ENCODE measurements at regions not wholly inside any gene's neighbourhood (a gene's known extent, or its start where the extent isn't known, plus 50 kb on each side); places are given as distances from the start of the nearest gene placed in this dataset.

DNA sequence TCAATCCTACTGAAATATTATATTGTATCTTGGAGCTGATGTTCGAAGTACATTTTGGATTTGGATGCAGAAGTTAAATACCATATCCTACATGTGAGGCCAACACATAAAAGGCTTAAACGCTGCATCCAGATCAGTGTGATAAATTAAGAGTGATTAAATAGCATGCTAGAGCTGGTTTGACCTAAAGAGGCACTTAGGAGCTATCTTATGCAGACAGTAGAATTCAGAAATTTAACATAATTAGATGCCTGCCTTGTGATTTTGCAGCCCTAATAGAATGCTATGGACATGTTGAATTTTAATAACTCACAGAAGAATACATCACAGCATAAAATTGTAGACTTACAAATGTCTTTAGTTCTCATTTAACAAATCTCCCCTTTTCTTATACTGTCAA lies 501.2 kb upstream of the LINC00305 start:
- no peaks in the 10 kb centered on the region for H3K4me1 ChIP-seq (ENCODE audit: insufficient read depth, insufficient read length)
- TF ChIP-seq SUZ12 (IDR thresholded peaks at IDR 0.05; ENCODE audit: extremely low read depth, insufficient read depth, insufficient read length), result no peak
- no peak for TF ChIP-seq YY1 (IDR thresholded peaks at IDR 0.05; ENCODE audit: insufficient read depth, insufficient read length)
- TF ChIP-seq ZNF274 (IDR thresholded peaks at IDR 0.05; ENCODE audit: low read depth, low read length), result no peak
- no peaks in the 10 kb centered on the region for H3K27me3 ChIP-seq (ENCODE audit: insufficient read depth, insufficient read length)
- H3K9ac ChIP-seq (ENCODE audit: insufficient read length, low read depth), result no peak overlapping the region
- no peaks in the 10 kb centered on the region for H3K36me3 ChIP-seq (ENCODE audit: insufficient read depth, insufficient read length, low read length)
- H3K4me3 ChIP-seq (ENCODE audit: insufficient read length, low read depth), result no peak overlapping the region
- DNase-seq (ENCODE audit: low read depth, low spot score), result no peak
- peaks cover 8% of the 10 kb centered on the region; the same call in 1 of the 2 replicates for H3K9me3 ChIP-seq (ENCODE audit: insufficient read depth, low read length)

DNA sequence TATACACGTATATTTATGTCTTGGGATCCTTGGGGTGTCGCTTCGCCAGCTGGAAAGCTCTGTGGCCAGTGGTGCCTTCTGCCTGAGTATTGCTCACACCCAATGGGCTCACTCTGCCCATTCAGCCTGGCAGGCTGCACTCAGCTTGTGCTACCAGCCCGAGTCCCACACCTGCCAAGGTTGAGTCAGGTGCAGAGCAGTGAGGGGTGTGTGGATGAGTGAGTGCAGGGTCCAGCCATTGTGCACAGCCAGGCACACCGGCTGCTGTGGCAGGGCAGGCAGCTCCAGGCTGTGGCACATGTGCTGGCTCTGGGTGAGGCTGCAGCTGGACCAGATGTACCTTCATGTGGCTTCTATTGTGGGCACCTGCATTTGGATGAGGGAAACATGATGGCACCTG lies 496.9 kb upstream of the LINC00305 start:
- no peaks in the 10 kb centered on the region for H3K36me3 ChIP-seq (ENCODE audit: insufficient read depth, insufficient read length, low read length)
- no peak overlapping the region for H3K9ac ChIP-seq (ENCODE audit: insufficient read length, low read depth)
- DNase-seq (ENCODE audit: low read depth, low spot score), result no peak
- no peaks in the 10 kb centered on the region for H3K27me3 ChIP-seq (ENCODE audit: insufficient read depth, insufficient read length)
- peaks cover 8% of the 10 kb centered on the region; the same call in 1 of the 2 replicates for H3K9me3 ChIP-seq (ENCODE audit: insufficient read depth, low read length)
- TF ChIP-seq ZNF274 (IDR thresholded peaks at IDR 0.05; ENCODE audit: low read depth, low read length) (no peak), YY1 (IDR thresholded peaks at IDR 0.05; ENCODE audit: insufficient read depth, insufficient read length) (no peak), SUZ12 (IDR thresholded peaks at IDR 0.05; ENCODE audit: extremely low read depth, insufficient read depth, insufficient read length) (no peak)
- H3K4me1 ChIP-seq (ENCODE audit: insufficient read depth, insufficient read length), result no peaks in the 10 kb centered on the region
- no peak overlapping the region for H3K4me3 ChIP-seq (ENCODE audit: insufficient read length, low read depth)

DNA sequence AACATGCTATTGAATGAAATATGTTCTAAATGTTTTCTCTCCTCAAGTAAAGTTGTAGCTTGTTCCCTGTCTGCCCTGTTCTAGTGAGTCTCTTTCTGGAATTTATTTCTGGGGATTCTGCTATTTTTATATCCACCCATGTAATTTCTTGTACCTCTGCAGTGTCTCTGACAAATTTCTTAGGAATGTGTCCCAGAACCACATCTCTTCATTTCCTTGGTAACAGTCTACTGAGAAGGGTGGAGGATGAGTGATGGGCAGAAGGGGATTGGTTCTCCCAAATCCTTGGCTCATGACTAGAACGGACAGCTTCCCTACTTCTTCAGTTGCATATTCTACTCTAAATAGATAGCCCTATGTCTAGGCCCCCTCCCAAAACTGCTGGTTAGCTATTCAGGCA lies 490.6 kb upstream of the LINC00305 start:
- no peak overlapping the region for H3K9ac ChIP-seq (ENCODE audit: insufficient read length, low read depth)
- no peaks in the 10 kb centered on the region for H3K9me3 ChIP-seq (ENCODE audit: insufficient read depth, low read length)
- H3K4me1 ChIP-seq (ENCODE audit: insufficient read depth, insufficient read length), result no peaks in the 10 kb centered on the region
- TF ChIP-seq SUZ12 (IDR thresholded peaks at IDR 0.05; ENCODE audit: extremely low read depth, insufficient read depth, insufficient read length) (no peak), YY1 (IDR thresholded peaks at IDR 0.05; ENCODE audit: insufficient read depth, insufficient read length) (no peak), ZNF274 (IDR thresholded peaks at IDR 0.05; ENCODE audit: low read depth, low read length) (no peak)
- H3K4me3 ChIP-seq (ENCODE audit: insufficient read length, low read depth), result no peak overlapping the region
- no peak for DNase-seq (ENCODE audit: low read depth, low spot score)
- no peaks in the 10 kb centered on the region for H3K27me3 ChIP-seq (ENCODE audit: insufficient read depth, insufficient read length)
- H3K36me3 ChIP-seq (ENCODE audit: insufficient read depth, insufficient read length, low read length), result no peaks in the 10 kb centered on the region

DNA sequence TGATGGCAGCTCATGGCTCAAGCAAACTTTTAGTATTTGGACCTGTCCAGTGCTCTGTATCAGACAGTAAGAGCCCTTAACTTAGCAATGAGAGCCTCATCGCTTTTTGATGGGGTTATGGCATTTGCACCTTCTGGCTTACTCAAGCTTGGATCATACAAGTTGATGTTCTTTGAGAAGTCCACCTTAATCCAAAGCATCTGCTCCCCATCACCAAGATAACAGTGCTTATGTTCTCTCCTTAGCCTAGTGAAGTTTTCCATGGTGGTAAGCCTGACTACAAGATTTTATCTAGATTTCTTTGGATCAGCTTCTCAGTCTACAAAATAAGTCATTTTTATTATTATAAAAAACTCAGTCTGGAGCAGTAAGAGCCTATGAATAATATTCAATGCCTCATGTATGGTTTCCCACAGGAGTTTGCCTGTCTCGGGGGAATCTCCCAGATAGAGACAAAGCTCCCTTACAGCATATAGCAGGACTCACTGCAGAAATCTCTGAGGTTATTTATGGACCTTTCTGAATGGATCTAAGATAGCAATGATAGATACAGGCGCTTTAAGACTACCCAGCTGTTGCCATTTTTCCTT lies 472.2 kb upstream of the LINC00305 start:
- Histone ChIP-seq H3K4me1 (ENCODE audit: insufficient read depth, insufficient read length) (no peaks in the 10 kb centered on the region), H3K4me3 (ENCODE audit: insufficient read length, low read depth) (no peak overlapping the region), H3K27me3 (ENCODE audit: insufficient read depth, insufficient read length) (no peaks in the 10 kb centered on the region), H3K9me3 (ENCODE audit: insufficient read depth, low read length) (no peaks in the 10 kb centered on the region), H3K36me3 (ENCODE audit: insufficient read depth, insufficient read length, low read length) (no peaks in the 10 kb centered on the region), H3K9ac (ENCODE audit: insufficient read length, low read depth) (no peak overlapping the region)
- no peak for DNase-seq (ENCODE audit: low read depth, low spot score)
- no peak for TF ChIP-seq ZNF274 (IDR thresholded peaks at IDR 0.05; ENCODE audit: low read depth, low read length)
- no peak for TF ChIP-seq SUZ12 (IDR thresholded peaks at IDR 0.05; ENCODE audit: extremely low read depth, insufficient read depth, insufficient read length)
- no peak for TF ChIP-seq YY1 (IDR thresholded peaks at IDR 0.05; ENCODE audit: insufficient read depth, insufficient read length)

DNA sequence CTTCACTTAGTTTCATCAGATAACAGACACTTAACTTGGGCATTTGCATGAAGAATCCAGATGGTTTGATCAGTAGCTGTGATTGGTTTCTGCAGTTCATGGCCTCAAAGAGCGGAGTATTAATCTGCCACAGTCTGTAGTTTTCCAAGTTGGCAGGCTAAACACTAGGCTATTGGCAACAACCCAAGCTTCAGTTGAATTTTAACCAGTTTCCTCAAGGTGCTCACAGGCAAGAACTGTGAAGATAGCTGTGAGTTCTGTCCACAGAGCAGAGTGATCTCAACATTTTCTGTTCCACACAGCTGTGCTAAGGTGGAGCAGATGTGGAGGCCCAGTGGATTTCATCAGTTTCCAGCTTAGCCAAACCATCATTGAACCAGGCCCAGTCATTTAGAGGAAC lies 469.5 kb upstream of the LINC00305 start:
- H3K27me3 ChIP-seq (ENCODE audit: insufficient read depth, insufficient read length), result no peaks in the 10 kb centered on the region
- DNase-seq (ENCODE audit: low read depth, low spot score), result no peak
- H3K4me1 ChIP-seq (ENCODE audit: insufficient read depth, insufficient read length), result no peaks in the 10 kb centered on the region
- no peak for TF ChIP-seq SUZ12 (IDR thresholded peaks at IDR 0.05; ENCODE audit: extremely low read depth, insufficient read depth, insufficient read length)
- no peak for TF ChIP-seq ZNF274 (IDR thresholded peaks at IDR 0.05; ENCODE audit: low read depth, low read length)
- TF ChIP-seq YY1 (IDR thresholded peaks at IDR 0.05; ENCODE audit: insufficient read depth, insufficient read length), result no peak
- no peaks in the 10 kb centered on the region for H3K9me3 ChIP-seq (ENCODE audit: insufficient read depth, low read length)
- H3K9ac ChIP-seq (ENCODE audit: insufficient read length, low read depth), result no peak overlapping the region
- H3K36me3 ChIP-seq (ENCODE audit: insufficient read depth, insufficient read length, low read length), result no peaks in the 10 kb centered on the region
- no peak overlapping the region for H3K4me3 ChIP-seq (ENCODE audit: insufficient read length, low read depth)

DNA sequence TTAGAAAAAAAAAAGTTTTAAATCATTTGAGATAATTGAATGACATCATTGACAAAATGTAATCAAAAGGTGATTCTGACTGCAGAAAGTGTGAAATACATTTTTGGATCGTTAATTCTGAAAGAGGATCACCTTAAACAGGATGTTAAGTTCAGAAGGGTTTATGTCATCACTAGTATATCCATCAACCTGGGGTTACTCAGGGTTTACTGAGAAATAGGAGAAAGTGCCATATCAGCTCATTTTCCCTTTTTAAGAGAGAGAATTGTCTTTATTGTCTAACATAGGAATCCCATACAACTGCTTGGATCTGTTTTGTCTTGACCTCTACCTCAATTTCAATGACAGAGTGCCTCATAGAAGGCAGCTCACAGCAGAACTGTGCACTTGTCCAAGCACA lies 466.1 kb upstream of the LINC00305 start:
- Histone ChIP-seq H3K9me3 (ENCODE audit: insufficient read depth, low read length) (no peaks in the 10 kb centered on the region), H3K4me1 (ENCODE audit: insufficient read depth, insufficient read length) (no peaks in the 10 kb centered on the region), H3K9ac (ENCODE audit: insufficient read length, low read depth) (no peak overlapping the region), H3K36me3 (ENCODE audit: insufficient read depth, insufficient read length, low read length) (no peaks in the 10 kb centered on the region), H3K27me3 (ENCODE audit: insufficient read depth, insufficient read length) (no peaks in the 10 kb centered on the region), H3K4me3 (ENCODE audit: insufficient read length, low read depth) (no peak overlapping the region)
- no peak for TF ChIP-seq SUZ12 (IDR thresholded peaks at IDR 0.05; ENCODE audit: extremely low read depth, insufficient read depth, insufficient read length)
- no peak for TF ChIP-seq ZNF274 (IDR thresholded peaks at IDR 0.05; ENCODE audit: low read depth, low read length)
- TF ChIP-seq YY1 (IDR thresholded peaks at IDR 0.05; ENCODE audit: insufficient read depth, insufficient read length), result no peak
- no peak for DNase-seq (ENCODE audit: low read depth, low spot score)

DNA sequence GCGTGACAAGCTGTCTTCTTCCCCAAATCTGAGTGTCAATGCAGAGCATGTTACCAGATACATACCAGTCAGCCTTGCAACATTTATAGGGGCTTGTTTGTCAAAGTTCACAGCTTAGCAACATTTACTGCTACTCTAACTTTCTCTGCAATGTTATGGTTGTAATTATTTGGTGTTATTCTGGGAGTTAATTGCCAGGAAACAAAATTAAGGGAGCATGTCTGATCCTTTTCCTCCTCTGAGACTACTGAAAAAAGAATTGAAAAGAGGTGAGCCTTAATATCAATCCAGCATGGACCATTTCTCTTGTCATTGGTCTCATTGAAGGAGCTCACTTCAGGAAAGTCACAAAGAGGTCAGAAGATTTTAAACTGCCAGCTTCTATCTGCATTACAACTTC lies 465.6 kb upstream of the LINC00305 start:
- no peaks in the 10 kb centered on the region for H3K36me3 ChIP-seq (ENCODE audit: insufficient read depth, insufficient read length, low read length)
- no peak for TF ChIP-seq YY1 (IDR thresholded peaks at IDR 0.05; ENCODE audit: insufficient read depth, insufficient read length)
- TF ChIP-seq ZNF274 (IDR thresholded peaks at IDR 0.05; ENCODE audit: low read depth, low read length), result no peak
- no peak for TF ChIP-seq SUZ12 (IDR thresholded peaks at IDR 0.05; ENCODE audit: extremely low read depth, insufficient read depth, insufficient read length)

More for the DNA sequence above, 465.6 kb upstream of the LINC00305 start:
- DNase-seq (ENCODE audit: low read depth, low spot score), result no peak
- Histone ChIP-seq H3K27me3 (ENCODE audit: insufficient read depth, insufficient read length) (no peaks in the 10 kb centered on the region), H3K4me1 (ENCODE audit: insufficient read depth, insufficient read length) (no peaks in the 10 kb centered on the region), H3K9ac (ENCODE audit: insufficient read length, low read depth) (no peak overlapping the region), H3K4me3 (ENCODE audit: insufficient read length, low read depth) (no peak overlapping the region), H3K9me3 (ENCODE audit: insufficient read depth, low read length) (no peaks in the 10 kb centered on the region)
